GM18868 (cell line): ENCODE measurements at regions not wholly inside any gene's neighbourhood (a gene's known extent, or its start where the extent isn't known, plus 50 kb on each side); places are given as distances from the start of the nearest gene placed in this dataset.
"Not testable (repeated sequence)": the region's sequence is repeated elsewhere in the genome, so short reads cannot be mapped to it uniquely, and the experiment has no call there.

Experiments used
- ATAC-seq: cut with Tn5 transposase; IDR thresholded peaks from one replicate; pipeline ENCODE4 v1.9.1; 2021; ENCODE audit warnings: mild to moderate bottlenecking, moderate library complexity; ENCODE audit not compliant: unreplicated experiment

DNA sequence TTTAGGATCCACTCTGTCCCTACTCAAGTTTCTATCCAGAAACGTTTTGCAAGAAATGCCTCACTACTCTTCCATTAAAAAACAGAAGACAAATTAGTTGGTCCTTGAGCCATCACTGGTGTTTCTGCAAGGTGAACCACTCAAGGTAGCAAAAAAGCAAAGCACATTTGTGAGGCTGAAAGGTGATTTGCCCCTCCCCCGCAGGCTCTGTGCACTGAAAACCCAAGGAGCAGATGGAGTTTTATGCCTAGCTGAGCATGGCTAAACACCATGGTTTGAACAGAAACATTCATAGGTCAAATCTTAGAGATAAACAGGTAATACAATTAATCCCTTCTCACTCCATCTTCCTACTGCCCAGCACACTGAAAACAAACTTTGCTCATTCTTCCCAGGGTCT is 538.2 kb upstream of the CDH5 start:
- no peak for ATAC-seq

DNA sequence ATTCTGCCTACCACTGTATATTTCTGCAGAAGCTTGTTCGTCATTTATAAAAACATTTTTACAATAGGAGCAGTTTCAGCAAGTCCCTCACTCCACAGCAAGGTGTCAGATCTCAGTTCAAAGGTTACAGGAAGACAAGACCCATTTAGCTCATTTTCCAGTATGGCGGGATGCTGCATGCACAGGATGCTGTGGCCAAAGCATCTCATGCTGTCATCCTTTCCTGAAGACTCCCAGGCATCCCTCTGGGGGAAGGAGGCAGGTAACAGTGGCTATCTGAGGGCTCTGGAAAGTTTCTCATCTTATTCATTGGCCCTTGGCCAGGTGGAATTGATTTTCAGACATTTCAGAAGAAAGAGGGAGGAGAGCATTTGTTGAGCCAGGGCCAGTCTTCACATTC is 539.3 kb upstream of the CDH5 start:
- ATAC-seq = no peak

DNA sequence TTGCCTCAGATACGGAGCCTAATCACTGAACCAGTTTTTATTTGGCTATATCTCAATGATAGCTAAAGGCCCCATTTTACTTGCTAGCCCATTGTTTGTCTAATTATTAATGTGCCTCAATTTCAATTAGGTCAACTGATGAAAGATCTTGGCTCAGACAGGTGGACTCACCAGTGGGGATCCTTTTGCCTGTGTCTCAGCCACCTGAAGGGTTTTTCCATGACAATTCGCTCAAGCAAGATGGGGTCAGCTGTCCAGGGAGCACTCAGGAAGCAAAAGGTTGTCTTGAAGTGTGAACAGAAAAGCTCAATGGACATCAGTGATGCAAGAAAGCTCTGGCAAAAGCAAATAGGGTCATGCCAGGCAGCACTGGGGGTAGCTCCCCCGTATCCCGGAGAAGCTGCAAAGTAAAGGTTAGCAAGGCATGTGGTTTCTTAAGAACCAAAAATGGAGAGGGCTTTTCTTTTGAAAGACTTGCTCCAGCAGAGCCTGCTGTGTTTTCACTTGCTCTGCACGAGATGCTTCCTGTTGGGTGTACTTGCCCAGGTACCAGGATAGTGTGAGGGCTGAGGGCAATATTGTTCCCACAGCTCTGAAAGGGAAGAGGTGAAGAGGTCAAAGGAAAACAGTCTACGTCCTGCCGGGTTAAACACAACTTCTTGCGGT is 541.2 kb upstream of the CDH5 start:
- no peak for ATAC-seq

DNA sequence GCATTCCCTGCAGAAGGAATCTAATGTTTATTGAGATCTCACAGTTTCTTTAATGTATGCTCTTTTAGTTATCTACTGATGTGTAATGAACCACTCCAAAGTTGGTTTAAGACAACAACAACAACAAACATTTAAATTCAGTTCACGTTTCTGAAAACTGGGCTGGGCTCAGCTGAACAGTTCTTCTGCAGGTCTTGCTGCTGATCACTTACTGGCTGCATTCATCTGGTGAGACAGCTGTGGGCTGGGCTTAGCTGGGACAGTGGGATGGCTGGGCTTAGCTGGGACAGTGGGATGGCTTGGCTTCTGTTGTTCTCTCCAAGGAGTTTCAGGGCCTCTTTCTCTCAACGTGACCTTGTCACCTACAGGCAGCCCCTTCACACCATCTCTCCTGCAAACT is 544.3 kb upstream of the CDH5 start:
- ATAC-seq = no peak

DNA sequence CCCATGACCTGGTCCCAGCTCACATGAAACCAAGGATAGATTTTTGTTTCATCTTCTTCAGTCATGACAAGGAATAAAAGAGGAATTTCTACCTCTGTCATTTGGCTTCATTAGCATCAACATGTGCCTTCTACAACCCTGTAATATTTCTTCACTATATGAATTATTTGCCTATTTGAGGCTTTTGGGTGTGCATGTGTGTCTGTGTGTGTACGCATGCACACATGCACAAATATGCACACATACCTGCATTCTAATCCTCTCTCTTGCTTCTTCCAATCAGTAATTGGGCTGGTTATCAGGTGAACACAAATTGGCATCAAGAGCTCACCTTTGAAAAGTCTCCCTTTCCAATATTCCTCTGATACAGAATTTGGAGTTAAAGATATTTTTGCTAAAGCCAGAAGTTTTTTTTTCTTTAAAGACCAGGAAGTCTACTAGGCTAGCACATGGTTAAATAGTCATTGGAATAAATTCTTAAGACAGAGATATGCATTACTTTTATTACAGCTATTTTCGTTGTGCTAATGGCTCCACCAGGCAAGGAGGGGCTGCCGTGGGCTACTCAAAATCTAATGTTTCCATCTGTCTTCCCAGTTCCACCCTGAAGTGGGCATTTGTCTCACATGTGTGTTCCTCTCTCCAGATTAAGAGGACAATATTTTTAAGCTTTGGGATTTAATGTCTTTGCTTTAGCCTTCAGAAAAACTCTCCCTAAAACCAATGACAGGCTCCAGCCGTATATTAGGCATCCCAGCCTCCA is 547.2 kb upstream of the CDH5 start:
- ATAC-seq = no peak

DNA sequence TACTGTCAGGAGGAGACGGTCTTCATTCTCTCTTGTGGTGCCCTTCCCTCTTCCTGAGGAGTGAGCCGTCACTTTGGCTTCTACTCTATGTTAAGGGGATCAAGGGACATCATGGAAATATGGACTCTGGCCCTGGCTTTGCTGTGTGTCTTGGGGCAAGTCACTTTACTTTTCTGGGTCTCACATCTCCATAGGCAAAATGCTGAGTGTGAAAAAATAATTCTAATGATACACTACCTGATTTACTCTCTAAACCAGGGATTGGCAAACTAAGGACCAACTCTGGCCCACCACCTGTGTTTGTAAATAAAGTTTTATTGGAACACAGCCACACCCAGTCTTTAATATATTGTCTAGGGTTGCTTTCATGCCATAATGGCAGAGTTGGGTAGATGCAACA is 548.7 kb upstream of the CDH5 start:
- no peak for ATAC-seq

DNA sequence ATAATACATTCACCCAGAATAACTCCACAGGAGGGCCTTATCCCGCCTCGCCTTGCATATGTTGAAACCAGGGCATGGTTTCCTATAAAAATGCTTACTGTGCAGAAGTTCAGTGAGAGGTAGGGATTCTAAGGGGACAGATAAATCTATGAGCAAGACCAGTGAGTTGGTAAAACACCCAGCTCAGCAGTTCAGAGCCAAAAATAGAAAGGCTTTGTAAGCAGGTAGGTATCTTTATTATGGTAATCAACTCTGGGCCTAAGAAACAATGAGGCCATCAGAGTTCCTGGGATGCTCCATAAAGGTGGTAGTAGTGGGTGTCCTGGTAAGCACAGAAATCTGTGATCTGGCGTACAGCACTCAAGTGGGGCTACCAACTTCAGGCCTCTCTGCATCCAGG is 549.4 kb upstream of the CDH5 start:
- ATAC-seq = no peak

DNA sequence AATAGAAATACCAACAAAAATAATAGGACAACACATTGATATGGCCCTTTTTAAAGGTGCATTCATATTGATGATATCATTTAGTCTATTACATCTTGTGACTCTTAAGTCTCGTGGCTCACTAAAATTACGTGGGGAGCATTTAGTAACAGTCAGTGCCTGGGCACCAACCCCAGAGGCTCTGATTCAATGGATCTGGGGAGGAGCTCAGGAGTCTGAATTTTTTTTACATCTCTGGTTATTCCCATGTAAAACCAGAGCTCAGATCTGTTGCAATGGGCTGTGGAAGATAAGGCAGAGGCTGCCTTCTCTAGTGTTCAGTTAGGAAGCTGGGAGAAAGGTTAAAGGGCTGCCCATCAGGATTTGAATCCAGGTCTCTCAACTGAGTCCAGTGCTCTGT is 549.9 kb upstream of the CDH5 start:
- ATAC-seq = no peak

DNA sequence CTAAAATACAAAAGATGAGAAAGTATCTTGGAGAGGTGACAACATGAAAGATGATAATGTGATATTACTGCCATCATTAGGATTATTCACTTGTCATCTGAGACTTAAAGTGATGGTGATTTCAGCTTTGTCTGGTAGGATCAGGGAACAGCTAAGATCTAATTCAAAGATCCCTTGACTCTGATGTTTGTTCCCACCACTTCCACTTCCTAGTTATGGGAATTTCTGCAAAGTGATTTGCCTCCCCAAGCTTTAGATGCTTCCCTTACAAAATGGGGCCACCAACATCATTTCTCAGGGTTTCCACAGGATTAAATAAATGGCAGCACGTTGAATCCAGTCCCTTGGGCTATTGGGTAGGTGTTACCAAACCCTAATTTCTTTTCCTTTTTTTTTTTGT is 550.8 kb upstream of the CDH5 start:
- ATAC-seq = no peak

DNA sequence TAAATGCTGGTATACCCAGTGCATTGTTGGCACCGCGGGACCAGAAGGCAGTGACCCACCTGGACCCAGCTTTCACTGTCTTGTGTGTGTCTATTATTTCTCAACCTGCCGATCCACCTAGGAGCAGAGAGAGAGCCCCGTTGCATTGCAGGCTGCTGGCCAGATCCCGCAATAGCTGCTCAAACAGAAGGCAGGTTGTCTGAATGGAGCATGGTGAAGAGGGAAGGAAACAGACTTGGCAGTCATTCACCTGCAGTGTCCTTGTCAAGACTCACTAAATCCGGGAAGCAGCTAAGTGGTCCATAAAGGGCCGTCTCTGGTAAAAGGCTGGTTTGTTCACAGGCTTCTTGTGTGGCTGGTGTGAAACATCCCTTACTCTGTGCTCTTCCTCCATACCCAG is 552.6 kb upstream of the CDH5 start:
- ATAC-seq = not testable (repeated sequence)

DNA sequence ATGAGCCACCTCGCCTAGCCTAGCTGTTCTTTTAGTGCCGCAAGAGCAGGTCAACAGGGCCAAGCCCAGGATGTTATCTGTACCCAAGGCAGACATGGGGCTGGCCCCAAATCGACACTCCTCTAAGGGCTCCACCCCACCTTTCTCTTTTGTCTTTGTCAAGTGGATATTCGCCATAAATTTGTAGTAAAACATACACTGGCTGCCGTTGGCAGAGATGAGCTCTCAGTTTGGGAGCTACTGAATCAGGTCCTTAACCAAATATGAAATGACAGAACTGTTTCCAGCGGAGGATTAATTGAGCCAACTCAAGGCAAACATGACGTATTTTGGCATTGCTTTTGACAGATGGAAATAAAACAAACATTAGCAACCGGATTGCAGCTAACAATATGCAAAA is 556.9 kb upstream of the CDH5 start:
- ATAC-seq = no peak

DNA sequence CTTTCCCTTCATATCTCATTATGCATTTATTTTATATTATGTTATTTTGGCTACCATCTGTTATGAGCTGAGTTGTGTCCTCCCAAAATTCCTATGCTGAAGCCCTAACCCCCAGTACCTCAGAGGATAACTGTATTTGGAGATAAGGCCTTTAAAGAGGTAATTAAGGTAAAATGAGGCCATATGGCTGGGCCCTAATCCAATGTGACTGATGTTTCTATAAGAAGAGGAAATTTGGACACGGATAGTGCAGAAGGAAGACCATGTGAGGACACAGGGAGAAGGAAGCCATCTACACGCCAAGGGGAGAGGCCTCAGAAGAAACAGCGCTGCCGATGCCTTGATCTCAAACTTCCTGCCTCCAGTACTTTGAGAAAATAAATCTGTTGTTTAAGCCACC is 557.7 kb upstream of the CDH5 start:
- ATAC-seq = no peak

DNA sequence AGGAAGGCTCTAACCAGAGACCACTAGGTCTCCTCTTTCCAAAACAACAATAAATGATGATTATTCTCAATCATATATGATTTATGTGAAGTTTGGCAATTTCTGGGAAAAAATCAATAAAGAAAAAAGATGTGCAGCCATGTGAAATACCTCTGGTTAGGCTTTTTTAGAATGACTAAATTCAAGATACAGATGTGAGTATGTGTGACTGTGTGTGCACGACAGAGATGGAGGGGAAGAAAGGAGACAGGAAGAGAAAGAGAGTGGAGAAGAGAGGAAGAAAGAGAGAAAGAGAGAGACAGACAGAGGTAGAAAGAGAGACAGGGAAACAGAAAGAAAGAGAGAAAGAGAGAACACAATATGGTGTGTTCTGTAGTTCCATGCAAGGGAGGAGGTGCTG is 558.6 kb upstream of the CDH5 start:
- ATAC-seq = no peak

DNA sequence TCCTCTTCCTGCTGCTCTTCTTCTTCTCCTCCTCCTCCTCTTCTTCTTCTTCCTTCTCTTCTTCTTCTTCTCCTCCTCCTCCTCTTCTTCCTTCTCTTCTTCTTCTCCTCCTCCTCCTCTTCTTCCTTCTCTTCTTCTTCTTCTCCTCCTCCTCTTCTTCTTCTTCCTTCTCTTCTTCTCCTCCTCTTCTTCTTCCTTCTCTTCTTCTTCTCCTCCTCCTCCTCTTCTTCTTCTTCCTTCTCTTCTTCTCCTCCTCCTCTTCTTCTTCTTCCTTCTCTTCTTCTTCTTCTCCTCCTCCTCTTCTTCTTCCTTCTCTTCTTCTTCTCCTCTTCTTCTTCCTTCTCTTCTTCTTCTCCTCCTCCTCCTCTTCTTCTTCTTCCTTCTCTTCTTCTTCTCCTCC is 560.8 kb upstream of the CDH5 start:
- ATAC-seq = not testable (repeated sequence)

DNA sequence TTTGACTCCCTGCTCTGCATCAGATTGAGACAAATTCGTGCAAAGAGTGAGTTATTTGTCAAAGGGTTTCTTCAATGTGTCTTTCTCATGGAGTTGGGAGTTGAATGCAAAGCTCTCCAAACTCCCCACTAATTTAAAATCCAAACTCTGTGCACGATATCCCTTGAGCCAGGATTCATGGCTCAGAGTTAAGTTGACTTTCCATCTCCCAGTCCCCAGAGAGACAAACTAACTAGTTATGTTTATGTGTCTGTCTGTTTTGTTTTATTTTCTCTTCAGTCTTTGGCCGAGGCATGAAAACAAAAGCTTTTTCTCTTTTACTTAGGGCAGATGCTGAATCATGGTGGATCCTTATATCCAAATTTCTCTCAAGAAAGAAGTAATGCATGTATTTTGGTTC is 570.0 kb upstream of the CDH5 start:
- ATAC-seq = no peak

DNA sequence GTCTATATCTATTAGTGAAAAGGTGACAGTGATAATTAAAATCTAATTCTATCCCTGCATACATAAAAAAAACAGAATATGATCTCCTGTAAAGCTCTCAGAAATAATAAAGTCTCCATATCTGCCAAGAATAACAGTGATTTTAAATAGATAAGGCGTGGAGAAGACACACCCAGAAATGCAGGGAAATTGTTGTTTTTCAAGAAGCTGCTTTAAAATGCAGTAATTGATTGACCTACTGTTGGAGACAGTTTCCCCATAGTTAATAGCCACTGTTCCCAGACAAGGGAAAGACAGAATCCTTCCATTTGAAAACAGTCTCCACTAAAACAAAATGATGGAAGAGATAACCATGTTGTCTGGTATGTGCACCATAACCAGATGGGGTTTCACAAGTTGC is 571.5 kb upstream of the CDH5 start:
- ATAC-seq = no peak

DNA sequence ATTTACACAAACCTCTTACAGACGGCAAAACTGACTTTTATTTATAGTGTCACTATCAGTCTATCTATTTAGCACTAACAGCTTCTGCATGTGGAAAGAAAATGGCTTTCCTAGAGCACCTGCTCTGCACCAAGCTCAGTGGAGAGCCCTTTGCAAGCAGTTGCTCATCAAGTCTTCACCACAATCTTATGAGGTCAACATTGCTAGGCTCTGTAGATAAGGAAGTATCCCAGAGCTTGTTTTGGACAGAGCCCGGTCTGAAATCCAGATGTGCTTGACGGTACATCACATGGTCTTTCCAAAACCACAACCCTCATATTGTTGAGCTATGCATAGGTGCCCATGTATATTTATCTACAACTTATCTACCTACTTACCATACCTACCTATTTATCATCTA is 572.7 kb upstream of the CDH5 start:
- no peak for ATAC-seq

DNA sequence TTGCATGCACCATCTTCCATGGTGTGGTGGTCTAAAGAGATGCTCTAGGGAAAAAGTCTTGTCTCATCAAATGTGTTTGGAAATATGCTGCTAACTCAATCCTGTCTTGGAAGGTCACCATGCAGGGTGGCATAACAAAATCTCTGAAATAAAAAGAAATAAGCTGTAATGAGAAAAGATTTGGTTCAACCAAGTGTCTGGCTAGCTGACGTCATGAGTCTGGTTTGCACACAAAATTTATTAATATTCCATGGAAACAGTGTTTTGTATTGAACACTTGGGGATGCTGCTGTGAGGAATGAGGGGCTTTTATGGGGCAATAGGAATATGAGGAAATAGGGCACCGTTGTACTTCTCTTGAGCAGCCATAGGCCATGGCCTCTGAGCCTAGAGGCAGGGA is 575.7 kb upstream of the CDH5 start:
- ATAC-seq = no peak

DNA sequence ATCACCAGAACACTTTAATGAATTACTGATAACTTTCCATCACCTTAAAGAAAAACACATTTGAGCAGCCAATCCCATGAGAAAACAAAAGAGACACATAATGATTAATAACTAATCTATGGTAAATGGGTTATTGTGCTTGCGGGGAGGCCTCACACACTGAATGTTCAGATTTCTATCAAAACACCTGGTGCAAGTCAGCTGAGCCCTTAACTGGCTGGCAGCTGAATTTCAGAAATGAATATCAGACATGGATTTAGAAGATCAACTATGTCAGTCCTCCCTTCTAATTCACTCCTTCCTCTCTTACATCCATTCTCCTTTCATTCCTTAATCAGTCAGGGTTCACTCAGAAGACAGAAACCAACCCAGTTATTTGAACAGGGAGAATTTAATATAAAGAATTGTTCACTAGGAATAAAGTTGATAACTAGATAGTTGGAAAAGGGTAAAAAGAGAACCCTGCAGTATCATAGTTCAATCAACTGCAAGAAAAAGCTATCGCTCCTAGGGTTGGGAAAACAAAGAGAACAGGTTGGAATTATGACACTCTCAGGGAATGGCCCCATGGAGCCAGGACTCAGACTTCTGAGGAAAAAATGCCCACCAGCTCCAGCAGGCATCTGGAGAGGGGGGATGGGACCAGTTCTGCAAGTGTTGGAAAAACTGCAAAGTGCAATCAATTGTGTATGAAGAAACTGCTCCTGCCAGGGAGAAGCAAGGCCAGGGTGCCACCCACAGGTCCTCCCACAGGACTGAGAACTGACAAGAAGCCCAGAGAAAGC is 577.1 kb upstream of the CDH5 start:
- ATAC-seq = no peak

DNA sequence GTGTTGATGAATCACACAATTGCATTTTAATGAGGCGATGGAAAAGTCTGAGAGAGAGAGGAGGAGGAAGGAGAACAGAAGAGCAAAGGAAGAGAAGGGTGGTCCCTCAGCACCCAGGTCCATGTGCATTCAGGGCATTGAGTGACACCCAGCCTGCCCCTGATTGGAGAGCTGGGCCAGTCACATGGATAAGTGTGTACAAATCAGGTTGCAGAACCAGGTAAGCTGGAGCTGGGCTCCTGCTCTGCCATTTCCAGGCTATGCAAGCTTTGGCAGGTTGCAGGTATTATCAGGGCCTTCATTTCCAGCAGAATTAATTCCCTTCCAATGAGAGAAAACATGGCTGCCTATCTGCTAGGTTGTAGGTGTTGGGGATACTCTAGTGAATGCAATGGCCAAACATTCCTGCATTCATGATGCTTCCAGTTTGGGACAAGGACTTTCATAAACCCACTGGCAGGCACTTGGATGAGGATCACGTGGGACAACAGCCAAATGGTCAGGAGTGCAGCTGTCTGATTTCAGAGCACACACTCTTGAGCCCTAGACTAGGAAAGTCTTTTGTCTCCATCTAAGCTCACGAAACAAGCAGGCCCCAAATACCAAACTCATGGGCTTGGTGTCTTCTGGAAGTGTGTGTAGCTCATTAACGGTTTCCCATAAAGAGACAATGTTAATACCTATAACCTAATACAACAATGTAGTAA is 577.9 kb upstream of the CDH5 start:
- ATAC-seq = no peak

DNA sequence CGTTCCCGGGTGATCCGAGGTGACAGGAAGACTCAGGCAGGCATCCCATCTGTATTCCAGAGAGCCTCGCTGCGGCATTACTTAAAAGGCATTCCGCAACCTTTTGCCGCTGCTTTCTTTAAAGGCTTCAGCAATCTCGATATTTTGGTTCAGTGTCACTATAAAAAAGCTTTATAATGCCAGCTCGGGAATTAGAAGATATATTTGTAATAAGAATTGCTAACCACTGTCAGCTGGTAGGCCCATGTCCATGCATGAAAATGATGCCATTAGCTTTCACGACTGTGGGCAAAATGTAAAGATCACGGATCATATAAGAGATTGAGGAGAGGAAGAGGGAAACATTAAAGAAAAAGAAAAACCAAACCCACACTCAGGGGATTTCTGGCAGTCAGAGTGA is 578.6 kb upstream of the CDH5 start:
- ATAC-seq = no peak
